ENCODE measurements at regions not wholly inside any gene's neighbourhood (a gene's known extent, or its start where the extent isn't known, plus 50 kb on each side); places are given as distances from the start of the nearest gene placed in this dataset.

DNA sequence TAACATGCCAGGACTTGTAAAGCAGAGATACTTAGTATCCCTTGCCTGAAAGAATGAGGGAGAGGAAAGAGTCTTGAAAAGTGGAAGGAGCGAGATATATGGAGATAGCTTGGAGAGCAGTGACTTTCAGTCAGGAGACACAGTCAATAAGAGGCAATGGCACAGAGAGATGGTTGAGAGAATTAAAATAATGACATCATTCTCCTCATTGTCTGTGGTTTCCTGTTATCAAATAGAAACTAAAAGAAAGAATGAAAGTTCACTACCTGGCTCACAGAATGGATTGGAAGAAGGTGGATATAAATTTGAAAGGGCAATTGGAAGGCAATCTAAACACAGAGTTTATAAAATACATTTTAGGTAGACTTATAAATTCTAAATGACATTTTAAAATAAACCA lies 760.2 kb upstream of the AADAT start:
- H3K36me3 ChIP-seq (ENCODE audit: control insufficient read depth in 1 of 2, insufficient read depth in 2 of 2, low read length in 2 of 2): no peaks in the 10 kb centered on the region
- no peaks in the 10 kb centered on the region for H3K9me2 ChIP-seq (ENCODE audit: insufficient read depth)
- no peak overlapping the region for H2AFZ ChIP-seq (ENCODE audit: low read depth, low read length, poor library complexity, severe bottlenecking)
- CTCF ChIA-PET: no interaction called here
- no peaks in the 10 kb centered on the region for H3K79me2 ChIP-seq (ENCODE audit: insufficient read depth, low read length)
- no peak overlapping the region for H3K27ac ChIP-seq (ENCODE audit: low read depth, low read length)
- H3K9ac ChIP-seq (ENCODE audit: low read length): no peak overlapping the region
- H3K4me2 ChIP-seq (ENCODE audit: low read length): no peak overlapping the region
- no peak for TF ChIP-seq ELF1 (IDR thresholded peaks at IDR 0.05; ENCODE audit: borderline replicate concordance, low read depth)
- TF ChIP-seq CBX3 (IDR thresholded peaks at IDR 0.05; ENCODE audit: low read depth): no peak
- no peak for TF ChIP-seq SIN3A (IDR thresholded peaks at IDR 0.05; ENCODE audit: low read depth)
- no peak for TF ChIP-seq CEBPB (IDR thresholded peaks at IDR 0.05; ENCODE audit: low read depth)
- TF ChIP-seq, protein P1, sequence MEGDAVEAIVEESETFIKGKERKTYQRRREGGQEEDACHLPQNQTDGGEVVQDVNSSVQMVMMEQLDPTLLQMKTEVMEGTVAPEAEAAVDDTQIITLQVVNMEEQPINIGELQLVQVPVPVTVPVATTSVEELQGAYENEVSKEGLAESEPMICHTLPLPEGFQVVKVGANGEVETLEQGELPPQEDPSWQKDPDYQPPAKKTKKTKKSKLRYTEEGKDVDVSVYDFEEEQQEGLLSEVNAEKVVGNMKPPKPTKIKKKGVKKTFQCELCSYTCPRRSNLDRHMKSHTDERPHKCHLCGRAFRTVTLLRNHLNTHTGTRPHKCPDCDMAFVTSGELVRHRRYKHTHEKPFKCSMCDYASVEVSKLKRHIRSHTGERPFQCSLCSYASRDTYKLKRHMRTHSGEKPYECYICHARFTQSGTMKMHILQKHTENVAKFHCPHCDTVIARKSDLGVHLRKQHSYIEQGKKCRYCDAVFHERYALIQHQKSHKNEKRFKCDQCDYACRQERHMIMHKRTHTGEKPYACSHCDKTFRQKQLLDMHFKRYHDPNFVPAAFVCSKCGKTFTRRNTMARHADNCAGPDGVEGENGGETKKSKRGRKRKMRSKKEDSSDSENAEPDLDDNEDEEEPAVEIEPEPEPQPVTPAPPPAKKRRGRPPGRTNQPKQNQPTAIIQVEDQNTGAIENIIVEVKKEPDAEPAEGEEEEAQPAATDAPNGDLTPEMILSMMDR (IDR thresholded peaks at IDR 0.05 in 2 of 3, conservative IDR thresholded peaks at IDR 0.05 in 1 of 3; ENCODE audit: borderline replicate concordance in 1 of 3, insufficient read depth in 1 of 3, low read depth in 2 of 3, low read length in 2 of 3): no peak
- no peak for TF ChIP-seq RAD21 (IDR thresholded peaks at IDR 0.05; ENCODE audit: low read depth)
- TF ChIP-seq FOSL1 (IDR thresholded peaks at IDR 0.05; ENCODE audit: low read depth): no peak
- ATAC-seq (no peak), DNase-seq (ENCODE audit: low read depth, low spot score) (no peak)
- H3K9me3 ChIP-seq (ENCODE audit: control insufficient read depth in 1 of 2, insufficient read depth in 1 of 2, low read depth in 1 of 2, low read length in 2 of 2): no peaks in the 10 kb centered on the region
- intact Hi-C loops (cut with micrococcal nuclease): loop anchor here (10.0 kb wide), 3 partner anchors 445 to 1355 kb away; no protein-coding TSS in a partner anchor
- H3K27me3 ChIP-seq (ENCODE audit: insufficient read depth, low read length): no peaks in the 10 kb centered on the region
- no TSS peak for BruUV-seq (replicated peaks)
- no peak overlapping the region for H3K4me3 ChIP-seq (replicated peaks in 1 of 2; ENCODE audit: low read depth in 1 of 2, low read length in 2 of 2)
- no peaks in the 10 kb centered on the region for H4K20me1 ChIP-seq (ENCODE audit: insufficient read depth)
- POLR2A ChIA-PET: no interaction called here
- RAD21 ChIA-PET (ENCODE audit: low non-redundant PET in 1 of 2, low total read pairs in 2 of 2, uncharacterized antibody in 2 of 2, unreplicated experiment in 2 of 2): no interaction called here
- no peaks in the 10 kb centered on the region for H3K4me1 ChIP-seq (ENCODE audit: control insufficient read depth in 1 of 2, insufficient read depth in 2 of 2, low read length in 2 of 2)

DNA sequence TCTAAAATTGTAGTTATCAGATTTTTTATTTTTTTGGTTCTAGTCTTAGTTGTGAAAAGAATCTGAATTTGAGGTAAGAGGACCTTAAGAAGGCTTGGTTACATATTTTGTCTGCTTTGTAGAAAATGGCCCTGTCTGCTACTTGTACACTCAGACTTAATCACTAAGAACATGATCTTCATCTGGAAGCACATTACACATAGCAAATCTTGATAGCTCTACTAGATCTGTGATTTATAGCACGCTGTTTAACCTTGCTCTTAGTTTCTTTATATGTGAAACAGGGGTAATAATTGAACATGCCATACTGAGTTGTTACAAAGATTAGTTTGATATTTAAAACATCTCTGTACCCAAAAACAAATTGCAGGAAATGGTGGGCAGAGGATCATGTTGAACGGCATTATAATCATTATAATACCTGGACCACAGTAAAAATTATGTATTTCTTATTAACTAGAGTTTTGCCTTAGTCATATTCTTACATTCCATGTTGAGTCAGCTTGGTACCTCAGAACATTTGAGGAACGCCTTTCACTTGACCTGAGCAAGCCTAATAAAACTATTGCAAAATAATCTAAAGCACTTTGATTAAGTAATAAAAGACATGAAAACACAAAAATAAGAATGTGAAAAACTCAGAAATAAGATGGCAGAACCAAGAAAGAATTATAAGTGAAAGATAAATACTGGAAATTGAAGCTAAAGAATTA lies 738.0 kb upstream of the AADAT start:
- Histone ChIP-seq H3K79me2 (ENCODE audit: insufficient read depth, low read length) (no peaks in the 10 kb centered on the region), H3K27ac (ENCODE audit: low read depth, low read length) (no peak overlapping the region), H3K9me3 (ENCODE audit: control insufficient read depth in 1 of 2, insufficient read depth in 1 of 2, low read depth in 1 of 2, low read length in 2 of 2) (no peaks in the 10 kb centered on the region), H3K4me3 (replicated peaks in 1 of 2; ENCODE audit: low read depth in 1 of 2, low read length in 2 of 2) (no peak overlapping the region), H3K9me2 (ENCODE audit: insufficient read depth) (no peaks in the 10 kb centered on the region), H3K27me3 (ENCODE audit: insufficient read depth, low read length) (no peaks in the 10 kb centered on the region), H3K36me3 (ENCODE audit: control insufficient read depth in 1 of 2, insufficient read depth in 2 of 2, low read length in 2 of 2) (no peaks in the 10 kb centered on the region), H3K4me2 (ENCODE audit: low read length) (no peak overlapping the region), H3K4me1 (ENCODE audit: control insufficient read depth in 1 of 2, insufficient read depth in 2 of 2, low read length in 2 of 2) (no peaks in the 10 kb centered on the region), H2AFZ (ENCODE audit: low read depth, low read length, poor library complexity, severe bottlenecking) (no peak overlapping the region), H3K9ac (ENCODE audit: low read length) (no peak overlapping the region), H4K20me1 (ENCODE audit: insufficient read depth) (no peaks in the 10 kb centered on the region; the same call in 1 of the 2 replicates)
- ATAC-seq (no peak), DNase-seq (ENCODE audit: low read depth, low spot score) (no peak)
- CTCF ChIA-PET: no interaction called here
- TF ChIP-seq JUND (IDR thresholded peaks at IDR 0.05) (no peak), EZH2 (IDR thresholded peaks at IDR 0.05) (no peak)
- RAD21 ChIA-PET (ENCODE audit: low non-redundant PET in 1 of 2, low total read pairs in 2 of 2, uncharacterized antibody in 2 of 2, unreplicated experiment in 2 of 2): no interaction called here
- POLR2A ChIA-PET: no interaction called here
- intact Hi-C loops (cut with micrococcal nuclease): no loop called here
- BruUV-seq (replicated peaks): no TSS peak
